Hematopoietic multipotent progenitor cell treated with erythropoietin and hydrocortisone succinate and interleukin-3 and kit ligand, for 8 days (in vitro differentiated cells): ENCODE measurements at regions not wholly inside any gene's neighbourhood (a gene's known extent, or its start where the extent isn't known, plus 50 kb on each side); places are given as distances from the start of the nearest gene placed in this dataset.
A peak's percentile ranks its signal among the peaks of the same experiment; 100 is the strongest.

ENCODE experiments used
- DNase-seq: peaks from one replicate; pipeline ENCODE4 v3.0.0-alpha.2; 2015

DNA sequence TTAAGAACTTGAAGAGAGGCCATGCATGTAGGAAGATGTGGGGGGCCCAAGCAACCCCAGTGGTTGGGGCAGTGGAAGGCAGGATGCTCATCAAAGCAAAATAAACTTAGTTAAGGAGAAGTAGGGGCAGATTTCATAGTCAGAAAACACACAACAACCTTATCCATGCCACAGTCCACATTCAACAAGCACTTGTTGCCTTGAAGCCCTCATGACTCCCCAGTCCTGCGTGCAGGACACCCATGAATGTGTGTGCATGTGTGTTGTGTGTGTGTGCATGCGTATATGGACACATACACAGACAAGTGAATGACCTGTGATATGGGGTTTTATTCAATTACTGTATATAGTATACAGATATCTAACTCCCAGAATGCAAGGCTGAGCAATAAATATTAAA, 186.9 kb downstream of the PSMG1 start:
- DNase-seq, result no peak

DNA sequence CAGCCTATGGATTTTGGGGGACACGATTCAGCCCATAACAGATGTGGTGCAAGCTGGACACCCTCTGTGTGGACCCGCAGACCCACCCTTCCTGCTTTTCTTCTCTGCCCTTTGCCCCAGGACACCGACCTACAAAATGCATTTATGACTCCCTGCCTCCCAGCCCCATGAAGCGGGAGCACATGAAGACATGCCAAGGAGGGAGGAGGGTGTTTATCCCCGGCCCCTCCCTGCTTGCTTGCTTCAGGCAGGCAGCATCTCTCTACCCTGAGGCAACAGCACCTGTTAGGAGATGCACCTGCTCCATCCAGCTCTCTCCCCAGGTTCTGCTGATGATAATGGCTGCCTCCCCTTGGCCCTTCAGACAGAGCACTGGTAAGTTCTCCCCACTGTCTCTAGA, 187.5 kb downstream of the PSMG1 start:
- DNase-seq, result no peak

- no peak for DNase-seq
Observed at GRCh38 chr21:38995071-38995669, 188.1 kb downstream of the PSMG1 start.

GRCh38 chr21:38994042-38994441, 188.3 kb downstream of the ETS2 start:
- no peak for DNase-seq

- DNase-seq, result no peak
Observed at GRCh38 chr21:38993561-38993960, 187.8 kb downstream of the ETS2 start.

DNA sequence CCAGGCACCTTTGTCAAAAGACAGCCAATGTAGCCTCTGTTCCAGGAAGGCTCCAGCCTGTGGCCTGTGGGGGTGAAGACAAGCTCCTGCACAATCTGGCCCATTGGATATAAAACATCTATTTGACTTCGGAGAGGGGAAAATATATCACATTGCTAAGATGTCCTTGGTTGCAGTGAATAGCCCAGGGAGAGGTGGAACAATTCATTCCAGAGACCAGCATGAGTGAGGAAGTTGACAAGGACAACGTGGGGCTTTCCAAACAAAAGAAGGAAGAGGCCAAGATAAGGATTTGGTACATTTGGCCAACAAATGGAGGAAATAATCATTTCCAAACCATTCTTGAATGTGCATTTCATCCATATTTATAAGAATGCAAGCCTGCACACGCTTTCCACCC, 187.0 kb downstream of the ETS2 start:
- DNase-seq, result no peak

GRCh38 chr21:38990424-38990794, 184.7 kb downstream of the ETS2 start:
- DNase-seq, result peak; percentile 55

DNA sequence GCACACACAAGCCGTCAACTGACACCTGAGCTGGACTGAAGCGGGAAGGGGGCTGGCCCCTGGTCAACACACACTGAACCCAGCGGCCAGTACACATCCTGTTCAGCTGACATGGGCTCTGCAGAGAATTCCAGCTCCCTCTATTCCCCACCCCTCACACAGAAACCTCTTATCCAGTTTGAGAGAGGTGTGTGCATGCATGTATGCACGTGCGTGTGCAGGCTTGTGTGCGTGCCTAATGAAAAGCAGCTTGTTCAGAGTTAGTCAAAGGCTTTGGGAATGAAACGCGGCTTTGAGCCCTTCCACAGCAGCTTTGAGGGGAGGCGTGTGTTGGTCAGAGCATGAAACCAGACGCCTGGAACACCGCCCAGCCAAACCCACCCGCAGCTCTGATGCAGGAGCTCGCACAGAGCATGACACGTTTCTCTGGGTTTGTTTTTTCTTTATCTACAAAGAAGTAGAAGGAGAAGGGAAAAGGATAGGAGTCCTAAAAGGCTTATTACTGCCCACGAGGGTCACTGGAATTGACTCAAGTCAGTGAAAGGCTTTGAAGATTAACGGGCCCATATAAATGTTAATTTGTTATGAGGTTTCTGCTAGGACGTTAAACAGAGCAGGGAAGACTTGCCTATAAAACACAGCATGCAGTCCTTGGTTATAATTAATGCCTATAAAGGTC, 184.2 kb downstream of the ETS2 start:
- peak; percentile 78 for DNase-seq

GRCh38 chr21:38989379-38989744, 183.6 kb downstream of the ETS2 start:
- DNase-seq, result no peak

DNA sequence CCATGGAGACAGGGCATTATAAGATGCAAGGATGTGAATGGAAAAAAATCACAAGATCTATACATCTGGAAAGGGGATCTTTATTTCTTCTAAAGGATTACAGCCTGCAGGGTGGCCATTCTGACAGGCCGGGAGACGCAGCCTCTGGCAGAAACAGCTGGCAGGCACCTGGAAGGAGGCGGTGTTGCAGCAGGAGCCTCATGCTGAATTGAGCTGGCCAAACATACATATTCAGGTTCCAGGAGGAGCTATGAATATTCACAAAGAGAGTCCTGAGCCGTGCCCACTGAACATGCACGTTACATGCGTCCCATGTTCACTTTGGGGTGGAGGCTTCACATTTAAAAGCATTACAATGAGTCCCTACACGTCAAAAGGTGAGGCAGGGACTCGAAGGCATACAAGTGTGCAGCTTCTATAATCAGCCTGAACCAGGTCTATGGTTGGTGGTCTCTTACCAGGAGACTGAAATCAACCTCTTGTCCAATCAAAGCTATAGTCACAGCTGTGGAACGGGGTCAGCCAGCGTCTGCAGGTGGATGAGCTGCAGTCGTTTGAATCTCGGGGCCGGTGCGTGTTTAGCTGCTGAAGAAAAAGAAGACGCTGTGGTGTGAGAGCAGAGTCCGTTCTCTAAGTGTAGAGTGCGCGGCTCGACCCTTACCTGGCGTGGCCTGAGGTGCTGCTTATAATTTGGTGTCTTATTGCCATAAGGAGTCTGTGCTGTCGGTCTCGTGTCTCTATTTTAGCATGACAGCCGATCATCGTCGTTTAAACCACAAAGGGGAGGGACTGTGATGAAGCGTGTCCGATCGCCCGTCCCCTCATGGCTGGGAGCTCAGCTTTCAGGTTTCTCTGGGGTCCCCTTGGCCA, 183.0 kb downstream of the ETS2 start:
- no peak for DNase-seq

GRCh38 chr21:38987633-38988508, 182.1 kb downstream of the ETS2 start:
- peak; percentile 37 for DNase-seq

DNA sequence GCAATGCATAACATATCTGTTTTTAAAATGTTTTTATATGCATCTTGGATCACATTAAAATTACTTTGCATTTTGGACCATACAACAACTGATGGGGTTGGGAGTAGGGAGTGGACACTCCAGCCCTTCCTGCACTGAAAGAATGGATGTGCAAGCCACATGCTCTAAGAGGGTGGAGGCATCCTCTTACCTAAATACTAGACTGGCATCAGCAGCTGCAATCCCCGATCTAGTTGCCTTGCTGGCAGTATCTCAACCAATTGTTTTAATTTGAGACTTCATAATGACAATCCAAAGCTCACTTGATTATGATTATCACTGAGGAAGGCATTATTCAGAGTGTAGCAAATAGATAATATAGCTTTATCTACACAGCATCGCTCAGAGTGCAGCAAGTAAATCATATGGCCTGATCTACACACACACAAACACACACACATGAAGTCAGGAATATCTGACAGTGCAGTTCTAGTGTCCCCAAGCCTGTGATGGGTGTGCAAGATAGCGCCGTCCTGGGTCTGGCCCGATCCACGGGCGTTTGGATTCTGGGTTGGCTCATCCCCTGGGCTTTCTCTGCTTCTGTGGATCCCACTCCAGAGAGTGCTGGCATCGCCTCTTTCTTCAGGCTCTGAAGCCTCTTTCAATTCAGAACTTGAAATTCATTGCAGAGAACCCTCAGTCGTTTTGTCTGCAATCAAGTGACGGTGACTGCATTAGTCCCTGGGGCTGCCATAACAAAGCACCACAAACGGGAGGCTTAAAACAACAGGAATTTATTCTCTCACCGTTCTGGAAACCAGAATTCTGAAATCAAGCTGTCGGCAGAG, 181.3 kb downstream of the ETS2 start:
- DNase-seq, result peak; percentile 63

- peak; percentile 59 for DNase-seq
Observed at GRCh38 chr21:38986406-38986805, 180.7 kb downstream of the ETS2 start.

DNA sequence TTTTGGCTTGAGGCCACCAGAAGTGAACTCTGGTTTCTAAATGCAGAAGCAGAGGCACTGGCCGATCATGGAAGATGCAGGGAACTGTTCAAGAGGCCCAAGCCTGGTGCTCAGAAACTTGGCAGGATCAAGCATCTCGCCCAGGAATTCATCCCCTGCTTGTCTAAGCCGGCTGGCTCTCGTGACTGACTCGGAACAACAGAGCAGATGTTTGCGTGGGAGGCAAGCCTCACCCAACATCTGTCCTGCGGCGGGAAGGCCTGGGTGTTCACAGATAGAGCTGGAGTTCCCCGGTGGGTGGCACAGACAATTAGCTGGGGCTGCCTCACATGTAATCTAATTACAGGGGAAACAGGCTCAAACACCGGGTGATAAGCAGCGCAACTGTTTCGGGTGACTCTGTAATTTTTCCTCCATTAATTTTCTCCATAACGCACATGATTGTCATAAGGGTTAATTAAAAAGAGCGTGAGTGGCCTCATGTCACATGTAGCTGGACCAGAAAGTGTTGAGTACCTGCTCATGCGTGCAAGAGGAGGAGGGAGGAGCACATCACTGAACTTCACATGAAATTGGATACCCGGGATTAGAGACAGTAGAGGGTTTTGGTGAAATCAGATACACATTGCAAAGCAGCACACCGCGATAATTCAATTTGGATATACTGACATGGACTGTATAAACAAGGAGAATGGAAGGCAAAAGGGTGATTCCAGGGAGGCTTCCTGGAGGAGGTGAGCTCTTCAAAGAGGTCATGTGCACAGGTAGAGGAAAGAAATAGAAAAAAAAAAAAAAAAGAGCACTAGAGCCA, 180.0 kb downstream of the ETS2 start:
- peak; percentile 100 for DNase-seq

DNA sequence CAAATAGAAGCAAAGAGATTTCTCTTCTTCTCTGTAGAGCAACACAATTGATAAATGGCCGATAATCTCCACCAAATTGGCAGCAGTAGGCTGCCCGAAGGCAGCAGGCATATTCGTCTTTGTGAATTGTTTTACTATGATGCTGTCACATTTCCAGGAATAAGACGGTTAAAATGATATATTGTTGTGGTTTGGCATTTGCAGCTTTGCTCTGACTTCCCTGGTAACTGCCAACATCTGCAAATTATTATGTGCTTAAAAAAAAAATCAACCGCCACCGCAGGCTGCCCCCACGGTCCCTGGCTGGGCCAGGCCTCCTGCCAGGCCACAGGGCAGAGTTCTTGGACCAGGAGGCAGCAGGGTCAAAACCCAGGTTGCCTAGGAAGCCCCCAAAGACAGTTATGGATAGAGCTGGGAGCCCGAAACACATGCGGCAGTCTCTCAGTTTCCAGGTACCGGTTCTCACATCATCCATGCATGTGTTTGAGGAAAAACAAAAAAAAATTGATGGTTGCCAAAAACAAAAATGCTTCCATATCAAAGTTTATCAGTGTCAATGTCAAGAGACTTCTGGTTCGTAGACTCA, 179.3 kb downstream of the ETS2 start:
- peak; percentile 96 for DNase-seq

GRCh38 chr21:38984568-38984967, 178.8 kb downstream of the ETS2 start:
- no peak for DNase-seq

- no peak for DNase-seq
Observed at GRCh38 chr21:38983560-38983959, 177.8 kb downstream of the ETS2 start.

- no peak for DNase-seq
Observed at GRCh38 chr21:38982804-38983203, 177.1 kb downstream of the ETS2 start.

- no peak for DNase-seq
Observed at GRCh38 chr21:38982096-38982495, 176.4 kb downstream of the ETS2 start.

- peak; percentile 71 for DNase-seq
Observed at GRCh38 chr21:38980416-38981313, 174.9 kb downstream of the ETS2 start.
